Pancreas (tissue), 10 donors: ENCODE measurements at regions not wholly inside any gene's neighbourhood (a gene's known extent, or its start where the extent isn't known, plus 50 kb on each side); places are given as distances from the start of the nearest gene placed in this dataset.

ENCODE experiments used
- ATAC-seq, 4 donors: fragments of 200-7000 bp; cut with Tn5 transposase; one replicate each; pipeline versions ENCODE4 v1.8.0 to v1.9.1; 2020; ENCODE audit warnings: mild to moderate bottlenecking in 4 of 4, moderate library complexity in 4 of 4
- DNase-seq, 6 donors: peaks; one replicate each; pipeline ENCODE4 v3.0.0-alpha.2; 2020
- FAIRE-seq: peaks from 2 replicates; lab custom pipeline; 2012; peaks lifted over from hg19 to GRCh38; lab: Jason Lieb, UNC
- H3K27ac ChIP-seq, 4 donors: fragments of 200-600 bp; sonication (generic); 1 replicate in 3 of 4; 2 replicates in 1 of 4; pipeline versions ENCODE4 v1.5.0 to v1.8.0; 2020
- H3K27me3 ChIP-seq, 4 donors: fragments of 200-600 bp; one replicate each; pipeline ENCODE4 v1.8.0; 2021
- H3K36me3 ChIP-seq, 3 donors: fragments of 200-600 bp; sonication (generic) in 1 of 3; one replicate each; pipeline versions ENCODE4 v1.5.0 to v1.8.0; 2020 to 2021
- H3K4me1 ChIP-seq, 3 donors: fragments of 200-600 bp; one replicate each; pipeline ENCODE4 v1.8.0; 2021
- H3K4me3 ChIP-seq, 4 donors: fragments of 200-600 bp; sonication (generic) in 2 of 4; one replicate each; pipeline versions ENCODE4 v1.5.0 to v1.8.0; 2020 to 2021
- H3K9me3 ChIP-seq, 4 donors: fragments of 200-600 bp; one replicate each; pipeline ENCODE4 v1.8.0; 2021
- WGBS, 2 donors: extraction: QIAGEN DNeasy Blood & Tissue Kit; methylation state at CpG; one replicate each; pipeline ENCODE4 v1.1.7; 2013; 5-methylcytosine and 5-hydroxymethylcytosine counted together
- intact Hi-C, 3 donors: fragments of 100-400 bp; cut with DNase I; formaldehyde crosslinking; loops; one replicate each; pipeline versions ENCODE4 v1.11.1 to v1.14.2; 2022
- TF ChIP-seq, protein P1 (sequence below), 4 donors: fragments of 200-600 bp; sonication (generic) in 3 of 4; IDR thresholded peaks; one replicate each; pipeline versions ENCODE4 v1.5.0 to v1.8.0; 2021; ENCODE audit warnings: antibody characterized with exemption in 4 of 4
- donor health status: healthy with polysubstance abuse.
- donor health status: DM: no; HTN: no; CAD: no; lungs with moderate emphysema.
- donor health status: DM: no; HTN: no; CAD: no.
- donor health status: control.
- donor health status: control.
- donor health status: Bipolar disorder and iron deficiency.
- donor health status: DM: yes; HTN: yes; CAD: no.
- donor health status: DM: no; HTN: no; CAD: no.
- donor health status: DM: no; HTN: no; CAD: no.
- donor health status: DM: yes; HTN: yes; CAD: no.

DNA sequence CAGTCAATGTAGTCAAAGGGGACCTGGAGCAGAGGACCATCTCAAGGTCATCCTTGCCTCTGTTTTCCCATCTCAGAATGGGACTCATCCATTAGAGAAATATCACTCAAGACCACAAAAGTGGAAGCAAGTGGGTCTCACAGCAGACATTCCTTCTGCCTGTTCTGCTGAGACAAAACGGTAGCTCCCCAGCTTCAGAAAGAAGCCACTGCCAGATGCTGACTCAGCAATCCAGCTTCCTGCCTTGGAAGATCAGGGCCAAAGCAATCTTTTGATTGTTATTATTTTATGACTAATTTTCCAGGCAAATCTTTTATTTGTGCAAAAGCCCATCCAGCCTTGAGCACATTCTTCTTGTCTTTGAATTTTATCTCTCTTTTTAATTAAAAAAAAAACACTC lies 86.8 kb downstream of the CCT6B start:
- H3K4me3 ChIP-seq, result no peak overlapping the region
- ATAC-seq, result no peak

DNA sequence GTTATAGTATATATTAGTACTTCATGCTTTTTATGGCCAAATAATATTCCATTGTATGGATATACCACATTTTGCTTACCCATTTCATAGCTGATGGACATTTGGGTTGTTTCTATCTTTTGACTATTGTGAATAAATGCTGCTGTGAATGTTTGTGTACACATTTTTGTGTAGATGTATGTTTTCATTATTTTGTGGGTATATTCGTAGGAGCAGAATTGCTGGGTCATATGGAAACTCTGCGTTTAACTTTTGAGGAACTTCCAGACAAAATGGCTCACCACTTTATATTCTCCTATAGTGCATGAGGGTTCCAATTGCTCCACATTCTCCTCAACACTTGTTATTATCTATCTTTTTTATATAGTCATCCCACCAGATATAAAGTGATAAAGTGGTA lies 88.6 kb downstream of the CCT6B start:
- intact Hi-C loops, result no loop called here
- H3K27me3 ChIP-seq, result no peaks in the 10 kb centered on the region
- peaks cover 0 to 4% (median 0%) of the 10 kb centered on the region in 4 donors for H3K9me3 ChIP-seq
- FAIRE-seq, result no peak
- H3K36me3 ChIP-seq, result no peaks in the 10 kb centered on the region
- ATAC-seq, result no peak
- 83 to 91% methylated on average over 2 of the region's 2 CpGs for WGBS, 2 donors
- no peaks in the 10 kb centered on the region for H3K4me1 ChIP-seq
- TF ChIP-seq, protein P1, sequence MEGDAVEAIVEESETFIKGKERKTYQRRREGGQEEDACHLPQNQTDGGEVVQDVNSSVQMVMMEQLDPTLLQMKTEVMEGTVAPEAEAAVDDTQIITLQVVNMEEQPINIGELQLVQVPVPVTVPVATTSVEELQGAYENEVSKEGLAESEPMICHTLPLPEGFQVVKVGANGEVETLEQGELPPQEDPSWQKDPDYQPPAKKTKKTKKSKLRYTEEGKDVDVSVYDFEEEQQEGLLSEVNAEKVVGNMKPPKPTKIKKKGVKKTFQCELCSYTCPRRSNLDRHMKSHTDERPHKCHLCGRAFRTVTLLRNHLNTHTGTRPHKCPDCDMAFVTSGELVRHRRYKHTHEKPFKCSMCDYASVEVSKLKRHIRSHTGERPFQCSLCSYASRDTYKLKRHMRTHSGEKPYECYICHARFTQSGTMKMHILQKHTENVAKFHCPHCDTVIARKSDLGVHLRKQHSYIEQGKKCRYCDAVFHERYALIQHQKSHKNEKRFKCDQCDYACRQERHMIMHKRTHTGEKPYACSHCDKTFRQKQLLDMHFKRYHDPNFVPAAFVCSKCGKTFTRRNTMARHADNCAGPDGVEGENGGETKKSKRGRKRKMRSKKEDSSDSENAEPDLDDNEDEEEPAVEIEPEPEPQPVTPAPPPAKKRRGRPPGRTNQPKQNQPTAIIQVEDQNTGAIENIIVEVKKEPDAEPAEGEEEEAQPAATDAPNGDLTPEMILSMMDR (IDR thresholded peaks at IDR 0.05), result no peak
- no peak overlapping the region for H3K4me3 ChIP-seq
- DNase-seq, result no peak
- no peak overlapping the region for H3K27ac ChIP-seq

More for the DNA sequence above, 86.8 kb downstream of the CCT6B start:
- WGBS, 2 donors, result 20 to 42% methylated on average over 1 of the region's 1 CpG
- no peak for FAIRE-seq
- no peak for DNase-seq
- TF ChIP-seq, protein P1 (IDR thresholded peaks at IDR 0.05), result no peak
- Histone ChIP-seq H3K36me3 (no peaks in the 10 kb centered on the region), H3K4me1 (no peaks in the 10 kb centered on the region), H3K27me3 (no peaks in the 10 kb centered on the region), H3K27ac (no peak overlapping the region), H3K9me3 (no peaks in the 10 kb centered on the region)
- intact Hi-C loops, result no loop called here

DNA sequence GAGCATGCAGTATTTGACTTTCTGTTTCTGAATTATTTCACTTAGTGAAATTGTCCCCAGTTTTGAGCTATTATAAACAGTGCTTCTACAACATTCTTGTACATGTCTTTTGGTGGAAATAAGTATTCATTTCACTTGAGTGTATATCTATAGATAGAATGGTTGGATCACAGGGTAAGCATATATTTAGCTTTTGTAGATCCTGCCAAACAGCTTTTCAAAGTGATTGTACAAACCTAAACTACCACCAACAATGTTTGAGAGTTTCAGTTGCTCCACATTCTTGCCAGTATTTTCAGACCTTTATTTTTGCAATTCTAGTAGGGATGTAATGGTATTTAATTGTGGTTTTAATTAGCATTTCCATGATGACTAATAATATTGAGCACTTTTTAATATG lies 91.6 kb downstream of the CCT6B start:
- H3K4me3 ChIP-seq, result no peak overlapping the region
- FAIRE-seq, result no peak
- no peak for DNase-seq
- H3K27ac ChIP-seq, result no peak overlapping the region
- no peak for ATAC-seq
- no peaks in the 10 kb centered on the region for H3K4me1 ChIP-seq
- H3K36me3 ChIP-seq, result no peaks in the 10 kb centered on the region
- intact Hi-C loops, result no loop called here
- peaks cover 0 to 4% (median 0%) of the 10 kb centered on the region in 4 donors for H3K9me3 ChIP-seq
- TF ChIP-seq, protein P1 (IDR thresholded peaks at IDR 0.05), result no peak
- no peaks in the 10 kb centered on the region for H3K27me3 ChIP-seq

DNA sequence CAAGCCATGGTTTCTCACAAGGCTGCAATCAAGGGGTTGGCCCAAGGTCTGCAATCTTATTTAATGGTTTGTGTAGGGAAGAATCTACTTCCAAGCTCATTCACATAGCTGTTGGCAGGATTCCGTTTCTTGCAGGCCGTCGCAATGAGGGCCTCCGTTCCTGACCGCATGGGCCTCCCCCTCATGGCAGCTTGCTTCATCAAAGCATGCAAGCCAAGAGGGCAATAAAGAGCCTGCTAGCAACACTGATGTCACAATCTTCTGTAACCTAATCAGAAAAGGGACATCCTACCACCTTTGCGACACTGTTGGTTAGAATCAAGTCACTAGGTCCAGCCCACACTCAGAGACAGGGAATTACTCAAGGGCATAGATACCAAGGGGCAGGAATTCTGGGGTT lies 95.5 kb downstream of the CCT6B start:
- 83 to 86% methylated on average over 6 of the region's 6 CpGs for WGBS, 2 donors
- no peaks in the 10 kb centered on the region for H3K4me1 ChIP-seq

DNA sequence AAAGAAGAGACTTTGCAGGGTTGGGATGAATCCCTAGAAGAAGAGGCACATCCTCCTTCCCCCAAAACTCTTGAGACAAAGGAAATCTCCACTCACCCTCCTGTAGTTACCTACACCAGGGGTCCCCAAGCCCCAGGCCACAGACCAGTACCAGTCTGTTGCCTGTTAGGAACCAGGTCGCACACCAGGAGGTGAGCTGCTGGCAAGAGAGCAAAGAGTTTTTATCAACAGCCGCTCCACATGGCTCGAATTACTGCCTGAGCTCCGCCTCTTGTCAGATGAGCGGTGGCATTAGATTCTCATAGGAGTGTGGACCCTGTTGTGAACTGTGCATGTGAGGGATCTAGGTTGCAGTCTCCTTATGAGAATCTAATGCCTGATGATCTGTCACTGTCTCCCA lies 98.9 kb downstream of the CCT6B start:
- 20 to 25% methylated on average over 5 of the region's 5 CpGs for WGBS, 2 donors
- H3K9me3 ChIP-seq, result no peaks in the 10 kb centered on the region
- intact Hi-C loops, result no loop called here
- no peak for ATAC-seq
- H3K36me3 ChIP-seq, result no peaks in the 10 kb centered on the region
- no peak for FAIRE-seq
- no peaks in the 10 kb centered on the region for H3K4me1 ChIP-seq
- H3K4me3 ChIP-seq, result no peak overlapping the region
- no peak for DNase-seq
- no peaks in the 10 kb centered on the region for H3K27me3 ChIP-seq
- TF ChIP-seq, protein P1 (IDR thresholded peaks at IDR 0.05), result no peak
- no peak overlapping the region for H3K27ac ChIP-seq

More for the DNA sequence above, 95.5 kb downstream of the CCT6B start:
- Histone ChIP-seq H3K27ac (no peak overlapping the region), H3K9me3 (peaks cover 0 to 4% (median 0%) of the 10 kb centered on the region in 4 donors), H3K27me3 (no peaks in the 10 kb centered on the region), H3K4me3 (no peak overlapping the region), H3K36me3 (no peaks in the 10 kb centered on the region)
- intact Hi-C loops, result no loop called here
- no peak for DNase-seq
- TF ChIP-seq, protein P1 (IDR thresholded peaks at IDR 0.05), result no peak
- FAIRE-seq, result no peak
- no peak for ATAC-seq
